ENCODE measurements at regions not wholly inside any gene's neighbourhood (a gene's known extent, or its start where the extent isn't known, plus 50 kb on each side); places are given as distances from the start of the nearest gene placed in this dataset.

DNA sequence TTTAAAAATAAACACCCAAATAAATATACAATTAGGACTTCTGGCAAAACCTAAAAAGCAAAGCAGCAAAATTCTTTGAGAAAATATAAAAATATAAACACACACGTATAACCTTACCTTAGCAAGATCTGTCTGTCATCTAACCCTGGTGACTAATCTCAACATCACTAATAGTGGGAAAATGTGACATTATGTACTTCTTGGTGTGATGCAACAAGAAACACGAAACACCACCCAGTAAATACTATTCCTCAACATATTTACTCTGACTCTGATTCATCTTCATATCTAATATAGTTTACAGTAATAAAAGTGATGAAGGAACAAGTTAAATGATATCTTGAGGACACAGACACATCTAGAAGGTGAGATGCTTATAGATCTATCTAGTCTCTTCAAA, 332.6 kb upstream of the MANEA start:
- no peak for TF ChIP-seq POLR2A (IDR thresholded peaks at IDR 0.05)
- TF ChIP-seq, protein P1, sequence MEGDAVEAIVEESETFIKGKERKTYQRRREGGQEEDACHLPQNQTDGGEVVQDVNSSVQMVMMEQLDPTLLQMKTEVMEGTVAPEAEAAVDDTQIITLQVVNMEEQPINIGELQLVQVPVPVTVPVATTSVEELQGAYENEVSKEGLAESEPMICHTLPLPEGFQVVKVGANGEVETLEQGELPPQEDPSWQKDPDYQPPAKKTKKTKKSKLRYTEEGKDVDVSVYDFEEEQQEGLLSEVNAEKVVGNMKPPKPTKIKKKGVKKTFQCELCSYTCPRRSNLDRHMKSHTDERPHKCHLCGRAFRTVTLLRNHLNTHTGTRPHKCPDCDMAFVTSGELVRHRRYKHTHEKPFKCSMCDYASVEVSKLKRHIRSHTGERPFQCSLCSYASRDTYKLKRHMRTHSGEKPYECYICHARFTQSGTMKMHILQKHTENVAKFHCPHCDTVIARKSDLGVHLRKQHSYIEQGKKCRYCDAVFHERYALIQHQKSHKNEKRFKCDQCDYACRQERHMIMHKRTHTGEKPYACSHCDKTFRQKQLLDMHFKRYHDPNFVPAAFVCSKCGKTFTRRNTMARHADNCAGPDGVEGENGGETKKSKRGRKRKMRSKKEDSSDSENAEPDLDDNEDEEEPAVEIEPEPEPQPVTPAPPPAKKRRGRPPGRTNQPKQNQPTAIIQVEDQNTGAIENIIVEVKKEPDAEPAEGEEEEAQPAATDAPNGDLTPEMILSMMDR (IDR thresholded peaks at IDR 0.05): no peak

Data from thyroid gland (tissue), 4 donors.